ENCODE measurements at regions not wholly inside any gene's neighbourhood (a gene's known extent, or its start where the extent isn't known, plus 50 kb on each side); places are given as distances from the start of the nearest gene placed in this dataset.
"Not testable (repeated sequence)": the region's sequence is repeated elsewhere in the genome, so short reads cannot be mapped to it uniquely, and the experiment has no call there.

- peak; percentile 7 for DNase-seq
Observed at GRCh38 chr6:141969201-141969600, 163.5 kb upstream of the GJE1 start.

- no peak for DNase-seq
Observed at GRCh38 chr6:141968632-141969031, 164.1 kb upstream of the GJE1 start.

- DNase-seq, result no peak
Observed at GRCh38 chr6:141965016-141965545, 167.6 kb upstream of the GJE1 start.

- peak; percentile 34 for DNase-seq
Observed at GRCh38 chr6:141963543-141964295, 169.0 kb upstream of the GJE1 start.

GRCh38 chr6:141957271-141957670, 175.5 kb upstream of the GJE1 start:
- no peak for DNase-seq

- no peak for DNase-seq
Observed at GRCh38 chr6:141956868-141957267, 175.9 kb upstream of the GJE1 start.

GRCh38 chr6:141956046-141956761, 176.5 kb upstream of the GJE1 start:
- DNase-seq, result peak; percentile 8

GRCh38 chr6:141953072-141953471, 179.7 kb upstream of the GJE1 start:
- DNase-seq, result no peak

GRCh38 chr6:141946502-141946901, 186.2 kb upstream of the GJE1 start:
- DNase-seq, result no peak

- no peak for DNase-seq
Observed at GRCh38 chr6:141938664-141939063, 194.1 kb upstream of the GJE1 start.

- no peak for DNase-seq
Observed at GRCh38 chr6:141932685-141933084, 200.0 kb upstream of the GJE1 start.

GRCh38 chr6:141926200-141926900, 206.4 kb upstream of the GJE1 start:
- not testable (repeated sequence) for DNase-seq

- peak; percentile 6 for DNase-seq
Observed at GRCh38 chr6:141925001-141925400, 207.7 kb upstream of the GJE1 start.

GRCh38 chr6:141922898-141923297, 209.8 kb upstream of the GJE1 start:
- DNase-seq, result no peak

GRCh38 chr6:141916682-141917505, 215.8 kb upstream of the GJE1 start:
- DNase-seq, result not testable (repeated sequence)

- no peak for DNase-seq
Observed at GRCh38 chr6:141914646-141915045, 218.1 kb upstream of the GJE1 start.

- DNase-seq, result no peak
Observed at GRCh38 chr6:141906569-141907080, 226.1 kb upstream of the GJE1 start.

- DNase-seq, result no peak
Observed at GRCh38 chr6:141890661-141891060, 242.1 kb upstream of the GJE1 start.

GRCh38 chr6:141884850-141885249, 247.9 kb upstream of the GJE1 start:
- DNase-seq, result no peak

GRCh38 chr6:141878686-141879085, 254.0 kb upstream of the GJE1 start:
- no peak for DNase-seq

GRCh38 chr6:141877275-141877983, 255.3 kb upstream of the GJE1 start:
- no peak for DNase-seq

All from fibroblast of skin of right quadriceps (primary cell).